Liver (tissue), 8 donors: ENCODE measurements at regions not wholly inside any gene's neighbourhood (a gene's known extent, or its start where the extent isn't known, plus 50 kb on each side); places are given as distances from the start of the nearest gene placed in this dataset.

Experiments
- DNase-seq: peaks from one replicate; pipeline ENCODE4 v3.0.0-alpha.2; 2017; ENCODE audit warnings: low spot score
- H3K27ac ChIP-seq, 2 donors: one replicate each; pipeline ENCODE4 v1.7.0; 2013; ENCODE audit warnings: inconsistent platforms in 2 of 2, low read length in 2 of 2, control low read depth in 1 of 2, low read depth in 1 of 2, mild to moderate bottlenecking in 1 of 2
- H3K27me3 ChIP-seq, 4 donors: one replicate each; pipeline versions ENCODE4 v1.6.1 to v1.7.0; 2013; ENCODE audit warnings: low read length in 3 of 4, inconsistent platforms in 1 of 4, mild to moderate bottlenecking in 1 of 4, moderate library complexity in 1 of 4; ENCODE audit not compliant: control insufficient read depth in 4 of 4, insufficient read depth in 4 of 4
- H3K36me3 ChIP-seq, 4 donors: one replicate each; pipeline versions ENCODE4 v1.6.1 to v1.7.0; 2013; ENCODE audit warnings: low read length in 3 of 4, mild to moderate bottlenecking in 3 of 4, low read depth in 1 of 4, moderate library complexity in 1 of 4; ENCODE audit not compliant: control insufficient read depth in 4 of 4, insufficient read depth in 3 of 4
- H3K4me1 ChIP-seq, 4 donors: one replicate each; pipeline versions ENCODE4 v1.6.1 to v1.7.0; 2013; ENCODE audit warnings: low read length in 3 of 4, mild to moderate bottlenecking in 3 of 4, moderate library complexity in 1 of 4; ENCODE audit not compliant: control insufficient read depth in 4 of 4, insufficient read depth in 4 of 4
- H3K4me3 ChIP-seq, 3 donors: one replicate each; pipeline versions ENCODE4 v1.6.1 to v1.7.0; 2013; ENCODE audit warnings: low read length in 3 of 3, control low read depth in 1 of 3, low read depth in 1 of 3, mild to moderate bottlenecking in 1 of 3
- H3K9ac ChIP-seq, 2 donors: one replicate each; pipeline ENCODE4 v1.7.0; 2013; ENCODE audit warnings: low read length in 2 of 2, mild to moderate bottlenecking in 2 of 2, moderate library complexity in 2 of 2, control low read depth in 1 of 2, low read depth in 1 of 2
- H3K9me3 ChIP-seq, 4 donors: one replicate each; pipeline versions ENCODE4 v1.6.1 to v1.7.0; 2013; ENCODE audit warnings: low read length in 3 of 4; ENCODE audit not compliant: control insufficient read depth in 4 of 4
- ATF3 ChIP-seq: IDR thresholded peaks from 2 replicates; pipeline ENCODE4 v1.6.1; 2016; ENCODE audit warnings: antibody characterized with exemption
- CTCF ChIP-seq: fragments of 150-350 bp; IDR thresholded peaks from 2 replicates; pipeline ENCODE4 v1.5.1; 2017; ENCODE audit warnings: improper control_type of control experiment, low read depth, low read length; ENCODE audit not compliant: missing input control
- FOXA2 ChIP-seq: IDR thresholded peaks from 2 replicates; pipeline ENCODE4 v1.6.1; 2016; ENCODE audit warnings: antibody characterized with exemption
- GABPA ChIP-seq, 2 donors: IDR thresholded peaks in 1 of 2; conservative IDR thresholded peaks in 1 of 2; 2 replicates each; pipeline ENCODE4 v1.6.1; 2016; ENCODE audit warnings: antibody characterized with exemption in 2 of 2, mild to moderate bottlenecking in 1 of 2, moderate library complexity in 1 of 2
- HNF4A ChIP-seq, 2 donors: conservative IDR thresholded peaks; 2 replicates each; pipeline ENCODE4 v1.6.1; 2016; ENCODE audit warnings: antibody characterized with exemption in 2 of 2, mild to moderate bottlenecking in 2 of 2
- JUND ChIP-seq, 2 donors: IDR thresholded peaks; 2 replicates each; pipeline ENCODE4 v1.6.1; 2016; ENCODE audit warnings: antibody characterized with exemption in 2 of 2
- RAD21 ChIP-seq, 2 donors: IDR thresholded peaks; 2 replicates each; pipeline ENCODE4 v1.6.1; 2016; ENCODE audit warnings: antibody characterized with exemption in 2 of 2, mild to moderate bottlenecking in 2 of 2
- REST ChIP-seq: IDR thresholded peaks from 2 replicates; pipeline ENCODE4 v1.6.1; 2016; ENCODE audit warnings: antibody characterized with exemption, mild to moderate bottlenecking
- SP1 ChIP-seq: IDR thresholded peaks from 2 replicates; pipeline ENCODE4 v1.6.1; 2018; ENCODE audit warnings: antibody characterized with exemption, mild to moderate bottlenecking
- ZBTB33 ChIP-seq: IDR thresholded peaks from 2 replicates; pipeline ENCODE4 v1.6.1; 2016; ENCODE audit warnings: antibody characterized with exemption
- WGBS: extraction: QIAGEN DNeasy Blood & Tissue Kit; methylation state at CpG from one replicate; pipeline ENCODE4 v1.1.7; 2013; 5-methylcytosine and 5-hydroxymethylcytosine counted together
- donor health status: healthy.
- donor health status: healthy.
- donor health status: healthy.
- donor health status: healthy.
- donor health status: healthy.

- no peak for DNase-seq
- TF ChIP-seq GABPA (IDR thresholded peaks at IDR 0.05 in 1 of 2, conservative IDR thresholded peaks at IDR 0.05 in 1 of 2) (no peak), JUND (IDR thresholded peaks at IDR 0.05) (no peak), ZBTB33 (no peak)
- Histone ChIP-seq H3K4me1 (no peaks in the 10 kb centered on the region), H3K27me3 (no peaks in the 10 kb centered on the region), H3K4me3 (no peak overlapping the region), H3K36me3 (no peaks in the 10 kb centered on the region), H3K27ac (no peak overlapping the region), H3K9me3 (no peaks in the 10 kb centered on the region), H3K9ac (no peak overlapping the region)
- 51% methylated on average over 3 of the region's 3 CpGs for WGBS
These were observed 938.6 kb downstream of the NTRK3 start for GRCh38 chr15:87317900-87318299.

- H3K36me3 ChIP-seq = no peaks in the 10 kb centered on the region
- H3K27me3 ChIP-seq = peaks cover 0 to 3% (median 0%) of the 10 kb centered on the region in 4 donors
- 55% methylated on average over 3 of the region's 3 CpGs for WGBS
- DNase-seq = no peak
- TF ChIP-seq ZBTB33 (no peak), HNF4A (conservative IDR thresholded peaks at IDR 0.05) (no peak), SP1 (no peak), FOXA2 (no peak)
- H3K27ac ChIP-seq = no peak overlapping the region
- no peak overlapping the region for H3K9ac ChIP-seq
- H3K9me3 ChIP-seq = no peaks in the 10 kb centered on the region
- H3K4me1 ChIP-seq = no peaks in the 10 kb centered on the region
- H3K4me3 ChIP-seq = no peak overlapping the region
These were observed 944.3 kb downstream of the NTRK3 start for GRCh38 chr15:87312221-87312620.

GRCh38 chr15:87300146-87300545 lies 956.4 kb downstream of the NTRK3 start:
- Histone ChIP-seq H3K9ac (no peak overlapping the region), H3K27ac (no peak overlapping the region), H3K36me3 (no peaks in the 10 kb centered on the region), H3K27me3 (peaks cover 0 to 4% (median 0%) of the 10 kb centered on the region in 4 donors), H3K9me3 (no peaks in the 10 kb centered on the region), H3K4me3 (no peak overlapping the region), H3K4me1 (no peaks in the 10 kb centered on the region)
- WGBS = 61% methylated on average over 3 of the region's 3 CpGs
- no peak for DNase-seq
- TF ChIP-seq JUND (IDR thresholded peaks at IDR 0.05) (no peak), SP1 (no peak), ZBTB33 (no peak), HNF4A (conservative IDR thresholded peaks at IDR 0.05) (no peak), RAD21 (IDR thresholded peaks at IDR 0.05) (no peak), ATF3 (no peak), CTCF (no peak), FOXA2 (no peak), REST (no peak)
